ENCODE measurements at regions not wholly inside any gene's neighbourhood (a gene's known extent, or its start where the extent isn't known, plus 50 kb on each side); places are given as distances from the start of the nearest gene placed in this dataset.

- TF ChIP-seq POLR2A (IDR thresholded peaks at IDR 0.05), result no peak
- TF ChIP-seq CTCF (IDR thresholded peaks at IDR 0.05 in 8 of 11, conservative IDR thresholded peaks at IDR 0.05 in 3 of 11), result no peak
Observed at GRCh38 chr4:13088726-13089658, 395.1 kb downstream of the RAB28 start.
